K562 (cell line): ENCODE measurements at regions not wholly inside any gene's neighbourhood (a gene's known extent, or its start where the extent isn't known, plus 50 kb on each side); places are given as distances from the start of the nearest gene placed in this dataset.
A peak's percentile ranks its signal among the peaks of the same experiment; 100 is the strongest.

Experiments used
- ATAC-seq: fragments of 200-7000 bp; cut with Tn5 transposase; 3 replicates; pipeline ENCODE4 v1.9.1; 2020; ENCODE audit warnings: moderate library complexity
- BruUV-seq: library from RNA; stranded (reverse); fragments of 400-500 nt; replicated peaks from 2 replicates; lab custom pipeline; 2021; lab: Mats Ljungman, UMichigan
- CTCF ChIA-PET: fragments of 300-600 bp; formaldehyde crosslinking; extraction: SDS; loops from one replicate; lab custom pipeline; 2021; ENCODE audit warnings: low intra/inter-chr PET ratio; lab: Yijun Ruan, JAX
- POLR2A ChIA-PET: fragments of 300-600, 350-650 bp; sonication (Branson Sonifier 250); formaldehyde crosslinking; extraction: SDS; loops from one replicate; lab custom pipeline; 2021; ENCODE audit warnings: antibody characterized with exemption, inconsistent platforms; lab: Yijun Ruan, JAX
- DNase-seq, 4 experiments: peaks; one replicate each; pipeline versions ENCODE4 v3.0.0 to v3.0.0-alpha.2; 2011 to 2018; ENCODE audit warnings: low spot score in 3 of 4, mixed read lengths in 3 of 4; ENCODE audit errors: extremely low read depth in 1 of 4
- FAIRE-seq: peaks from 2 replicates; lab custom pipeline; 2011; peaks lifted over from hg19 to GRCh38; lab: Jason Lieb, UNC
- H2AFZ ChIP-seq: 2 replicates; pipeline ENCODE4 v1.6.0; 2011; ENCODE audit warnings: low read depth, low read length, control low read depth, inconsistent platforms
- H3K27ac ChIP-seq: fragments of 200-600 bp; 3 replicates; pipeline ENCODE4 v1.8.0; 2011; ENCODE audit warnings: low read depth, mild to moderate bottlenecking, control low read depth, inconsistent platforms, low read length, moderate library complexity, mixed read lengths; ENCODE audit errors: extremely low read depth
- H3K27me3 ChIP-seq, 2 experiments: fragments of 300-600 bp in 1 of 2; 2 replicates in 1 of 2; 3 replicates in 1 of 2; pipeline versions ENCODE4 v1.6.0 to v1.8.0; 2011; ENCODE audit warnings: inconsistent platforms in 2 of 2, low read length in 2 of 2, mild to moderate bottlenecking in 1 of 2, mixed read lengths in 1 of 2, moderate library complexity in 1 of 2; ENCODE audit not compliant: control insufficient read depth in 2 of 2, insufficient read depth in 2 of 2
- H3K36me3 ChIP-seq: fragments of 300-600 bp; 3 replicates; pipeline ENCODE4 v1.8.0; 2011; ENCODE audit warnings: mild to moderate bottlenecking, low read length, inconsistent platforms; ENCODE audit not compliant: control insufficient read depth, insufficient read depth
- H3K4me1 ChIP-seq, 2 experiments: fragments of 200-600 bp in 1 of 2; replicated peaks in 1 of 2; 2 replicates in 1 of 2; 3 replicates in 1 of 2; pipeline versions ENCODE4 v1.5.1 to v1.8.0; 2011; ENCODE audit warnings: inconsistent platforms in 2 of 2, low read length in 2 of 2, mild to moderate bottlenecking in 1 of 2, mixed read lengths in 1 of 2, moderate library complexity in 1 of 2; ENCODE audit not compliant: control insufficient read depth in 2 of 2, insufficient read depth in 2 of 2
- H3K4me2 ChIP-seq: 2 replicates; pipeline ENCODE4 v1.6.1; 2011; ENCODE audit warnings: low read length, control low read depth, inconsistent platforms, mixed read lengths; ENCODE audit not compliant: insufficient read depth
- H3K4me3 ChIP-seq: fragments of 200-600 bp; sonication (generic), shearing (Covaris generic); 2 replicates; pipeline ENCODE4 v1.5.1; 2016; ENCODE audit warnings: control low read depth, inconsistent platforms
- H3K79me2 ChIP-seq: fragments of 200-600 bp; 3 replicates; pipeline ENCODE4 v1.8.0; 2011; ENCODE audit warnings: low read length, inconsistent platforms; ENCODE audit not compliant: control insufficient read depth, insufficient read depth
- H3K9ac ChIP-seq, 2 experiments: 2 replicates each; pipeline versions ENCODE4 v1.6.0 to v1.6.1; 2011; ENCODE audit warnings: low read depth in 2 of 2, low read length in 2 of 2, control low read depth in 1 of 2, inconsistent platforms in 1 of 2, mild to moderate bottlenecking in 1 of 2, mixed read lengths in 1 of 2; ENCODE audit not compliant: insufficient read depth in 1 of 2
- H3K9me1 ChIP-seq: one replicate; pipeline ENCODE4 v1.6.0; 2011; ENCODE audit warnings: inconsistent platforms, mild to moderate bottlenecking, low read length, moderate library complexity; ENCODE audit not compliant: control insufficient read depth, insufficient read depth
- H3K9me3 ChIP-seq: replicated peaks from 2 replicates; pipeline ENCODE4 v1.5.1; 2011; ENCODE audit warnings: low read depth, low read length, inconsistent platforms; ENCODE audit not compliant: control insufficient read depth, insufficient read depth
- H4K20me1 ChIP-seq: replicated peaks from 2 replicates; pipeline ENCODE4 v1.6.1; 2011; ENCODE audit warnings: low read length, inconsistent platforms, mixed read lengths; ENCODE audit not compliant: control insufficient read depth, insufficient read depth
- ATF1 ChIP-seq, 2 experiments: fragments of 450-650 bp in 1 of 2; IDR thresholded peaks; 2 replicates each; pipeline ENCODE4 v1.6.1; 2016; ENCODE audit warnings: missing compliant biosample characterization in 1 of 2, missing genetic modification characterization in 1 of 2
- HNRNPUL1 ChIP-seq: fragments of 200-400 bp; formaldehyde crosslinking; IDR thresholded peaks from 2 replicates; pipeline ENCODE4 v1.6.1; 2017; ENCODE audit warnings: low read length
- NR1H2 ChIP-seq: sonication (generic); formaldehyde crosslinking; IDR thresholded peaks from 2 replicates; pipeline ENCODE4 v1.4.0; 2020; ENCODE audit warnings: mild to moderate bottlenecking, missing genetic modification reagents
- NR3C1 ChIP-seq: sonication (generic); formaldehyde crosslinking; IDR thresholded peaks from 2 replicates; pipeline ENCODE4 v1.8.1; 2022; ENCODE audit warnings: missing genetic modification reagents
- NRF1 ChIP-seq, 2 experiments: fragments of 450-650 bp; IDR thresholded peaks in 1 of 2; conservative IDR thresholded peaks in 1 of 2; 2 replicates each; pipeline ENCODE4 v1.6.1; 2014; ENCODE audit warnings: mild to moderate bottlenecking in 2 of 2
- PCBP2 ChIP-seq: fragments of 200-400 bp; formaldehyde crosslinking; IDR thresholded peaks from 2 replicates; pipeline ENCODE4 v1.6.1; 2018; ENCODE audit warnings: low read length, low read depth, mild to moderate bottlenecking, moderate library complexity; ENCODE audit not compliant: poor library complexity, severe bottlenecking
- RBM39 ChIP-seq: fragments of 200-400 bp; formaldehyde crosslinking; optimal IDR thresholded peaks from 2 replicates; pipeline ENCODE3; 2018; ENCODE audit warnings: low read depth, low read length
- RNF219 ChIP-seq: fragments of 250-450 bp; sonication (Bioruptor Pico); IDR thresholded peaks from 2 replicates; pipeline ENCODE4 v1.5.0; 2022; ENCODE audit warnings: mild to moderate bottlenecking
- SMAD4 ChIP-seq: fragments of 250-450 bp; sonication (Bioruptor Pico); conservative IDR thresholded peaks from 2 replicates; pipeline ENCODE4 v1.8.0; 2021; ENCODE audit warnings: inconsistent platforms, mild to moderate bottlenecking, moderate library complexity
- ZKSCAN1 ChIP-seq: fragments of 150-350 bp; IDR thresholded peaks from 2 replicates; pipeline ENCODE4 v1.6.1; 2016; ENCODE audit warnings: low read depth, low read length
- ZKSCAN8 ChIP-seq: fragments of 200-800 bp; sonication (Bioruptor generic); IDR thresholded peaks from 2 replicates; pipeline ENCODE4 v1.6.1; 2016; ENCODE audit warnings: missing genetic modification characterization, missing compliant biosample characterization
- ZNF316 ChIP-seq: fragments of 450-650 bp; IDR thresholded peaks from 2 replicates; pipeline ENCODE4 v1.6.1; 2016
- ZNF639 ChIP-seq, 2 experiments: fragments of 200-800 bp in 1 of 2; sonication (Bioruptor generic) in 1 of 2; sonication (generic) in 1 of 2; formaldehyde crosslinking in 1 of 2; IDR thresholded peaks in 1 of 2; conservative IDR thresholded peaks in 1 of 2; 2 replicates each; pipeline versions ENCODE4 v1.5.0 to v1.6.1; 2016 to 2020; ENCODE audit warnings: missing compliant biosample characterization in 1 of 2, missing genetic modification characterization in 1 of 2, missing genetic modification reagents in 1 of 2
- ZNF740 ChIP-seq, 3 experiments: fragments of 200-800 bp in 1 of 3; sonication (Bioruptor generic) in 1 of 3; sonication (generic) in 1 of 3; formaldehyde crosslinking in 1 of 3; IDR thresholded peaks; 2 replicates each; pipeline versions ENCODE4 v1.6.1 to v1.8.0; 2016 to 2022; ENCODE audit warnings: mild to moderate bottlenecking in 2 of 3, missing compliant biosample characterization in 2 of 3, missing genetic modification characterization in 2 of 3, missing genetic modification reagents in 1 of 3
- WGBS: fragments of 100-300 bp; shearing (Covaris generic); methylation state at CpG from one replicate; pipeline ENCODE4 v1.1.6; 2016; ENCODE audit warnings: low coverage, mixed read lengths; ENCODE audit not compliant: insufficient coverage; ENCODE audit errors: missing lambda C conversion rate; 5-methylcytosine and 5-hydroxymethylcytosine counted together
- in situ Hi-C: fragments of 300-500 bp; cut with MboI; formaldehyde crosslinking; loops from 4 replicates; pipeline ENCODE4 v1.15.0; 2018; ENCODE audit warnings: inconsistent platforms, mixed read lengths
- intact Hi-C: fragments of 100-400 bp; cut with micrococcal nuclease; formaldehyde crosslinking; loops from 2 replicates; pipeline ENCODE4 v1.14.2; 2022
- TF ChIP-seq, protein P1 (sequence below): fragments of 450-650 bp; formaldehyde crosslinking; IDR thresholded peaks from 2 replicates; pipeline ENCODE4 v1.4.0; 2022; ENCODE audit warnings: missing genetic modification characterization

- in situ Hi-C loops (no loop called here), intact Hi-C loops (loop anchor here (2.0 to 5.0 kb wide), 4 partner anchors 18 to 64 kb away; no protein-coding TSS in a partner anchor)
- H3K4me1 ChIP-seq = peaks cover 0 to 22% of the 10 kb centered on the region in 2 experiments; a peak in 4 of 5 replicates
- no peak overlapping the region for H3K4me3 ChIP-seq
- ChIA-PET CTCF (interaction anchor here (0.9 kb wide), 1 partner anchor 79 kb away, joined by 3 read pairs; no protein-coding TSS in a partner anchor), POLR2A (interaction anchor here (0.5 to 3.2 kb wide), 5 partner anchors 10 to 540 kb away, joined by 3 to 12 read pairs (median 5); no protein-coding TSS in a partner anchor)
- peak; percentile 46 for FAIRE-seq
- H3K27me3 ChIP-seq = no peaks in the 10 kb centered on the region
- peak in 1 of 4 experiments; percentile 35 for DNase-seq
- no peaks in the 10 kb centered on the region for H3K79me2 ChIP-seq
- no peaks in the 10 kb centered on the region for H3K9me3 ChIP-seq
- H3K4me2 ChIP-seq = 0 out of 2 replicates have a peak overlapping the region, but pooled peaks have one; percentile 12
- H3K9ac ChIP-seq = peak overlapping the region in 1 of 2 experiments; percentile 52; a peak in 2 of 4 replicates
- WGBS = 53% methylated on average over 9 of the region's 9 CpGs
- H3K27ac ChIP-seq = peak overlapping the region; percentile 3; the same call in 2 of the 3 replicates
- peak; percentile 57 for ATAC-seq
- peak overlapping the region; percentile 82; the same call in 1 of the 2 replicates for H2AFZ ChIP-seq
- no peaks in the 10 kb centered on the region for H4K20me1 ChIP-seq
- no peaks in the 10 kb centered on the region for H3K36me3 ChIP-seq
- no peaks in the 10 kb centered on the region for H3K9me1 ChIP-seq
- no TSS peak for BruUV-seq
- TF ChIP-seq NR1H2 (CRISPR knock-in tag) = no peak
- TF ChIP-seq RBM39 = no peak
- TF ChIP-seq HNRNPUL1 = no peak
- peak; percentile 56 for TF ChIP-seq SMAD4 (CRISPR knock-in tag)
- TF ChIP-seq ZNF740 (CRISPR knock-in tag; IDR thresholded peaks at IDR 0.05) = no peak
- TF ChIP-seq ZNF740 (tag; IDR thresholded peaks at IDR 0.05) = 0 out of 4 replicates have a peak, but pooled peaks of 1 of the 2 experiments have one; percentile 23
- peak; percentile 70; the same call in 1 of the 2 replicates for TF ChIP-seq RNF219 (CRISPR knock-in tag)
- no peak for TF ChIP-seq NR3C1 (CRISPR knock-in tag)
- TF ChIP-seq, protein P1, sequence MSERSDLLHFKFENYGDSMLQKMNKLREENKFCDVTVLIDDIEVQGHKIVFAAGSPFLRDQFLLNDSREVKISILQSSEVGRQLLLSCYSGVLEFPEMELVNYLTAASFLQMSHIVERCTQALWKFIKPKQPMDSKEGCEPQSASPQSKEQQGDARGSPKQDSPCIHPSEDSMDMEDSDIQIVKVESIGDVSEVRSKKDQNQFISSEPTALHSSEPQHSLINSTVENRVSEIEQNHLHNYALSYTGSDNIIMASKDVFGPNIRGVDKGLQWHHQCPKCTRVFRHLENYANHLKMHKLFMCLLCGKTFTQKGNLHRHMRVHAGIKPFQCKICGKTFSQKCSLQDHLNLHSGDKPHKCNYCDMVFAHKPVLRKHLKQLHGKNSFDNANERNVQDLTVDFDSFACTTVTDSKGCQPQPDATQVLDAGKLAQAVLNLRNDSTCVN (CRISPR knock-in tag) = no peak
- TF ChIP-seq ZKSCAN1 = no peak
- TF ChIP-seq ATF1 (CRISPR knock-in tag; IDR thresholded peaks at IDR 0.05) = no peak
- peak; percentile 13; the same call in 1 of the 2 replicates for TF ChIP-seq ATF1 (tag; IDR thresholded peaks at IDR 0.05)
- TF ChIP-seq ZNF316 = no peak
- 0 out of 2 replicates have a peak, but pooled peaks have one; percentile 2 for TF ChIP-seq ZKSCAN8 (CRISPR knock-in tag)
- no peak for TF ChIP-seq PCBP2
- TF ChIP-seq NRF1 (conservative IDR thresholded peaks at IDR 0.05 in 1 of 2, IDR thresholded peaks at IDR 0.05 in 1 of 2) = peak; percentile 39 to 41; a peak in 2 of 4 replicates
- peak in 1 of 2 experiments; percentile 40; a peak in 1 of 4 replicates for TF ChIP-seq ZNF639 (CRISPR knock-in tag; conservative IDR thresholded peaks at IDR 0.05 in 1 of 2, IDR thresholded peaks at IDR 0.05 in 1 of 2)
Observed at GRCh38 chr7:130961128-130961601, 227.2 kb upstream of the KLF14 start.
